Esophagus muscularis mucosa (tissue), 4 donors: ENCODE measurements at regions not wholly inside any gene's neighbourhood (a gene's known extent, or its start where the extent isn't known, plus 50 kb on each side); places are given as distances from the start of the nearest gene placed in this dataset.

Source experiments
- EP300 ChIP-seq: sonication (generic); formaldehyde crosslinking; IDR thresholded peaks from one replicate; pipeline ENCODE4 v1.6.1; 2017; ENCODE audit warnings: antibody characterized with exemption
- POLR2A ChIP-seq: fragments of 450-650 bp; IDR thresholded peaks from one replicate; pipeline ENCODE4 v1.6.1; 2017; ENCODE audit warnings: antibody characterized with exemption, moderate library complexity, mild to moderate bottlenecking, low read depth
- POLR2AphosphoS5 ChIP-seq, 2 donors: sonication (generic); formaldehyde crosslinking; IDR thresholded peaks; one replicate each; pipeline ENCODE4 v1.6.1; 2017; ENCODE audit warnings: antibody characterized with exemption in 2 of 2
- TF ChIP-seq, protein P1 (sequence below), 3 experiments: fragments of 200-600 bp in 2 of 3; fragments of 450-650 bp in 1 of 3; sonication (generic) in 2 of 3; IDR thresholded peaks; one replicate each; pipeline ENCODE4 v1.5.1; 2017 to 2019; ENCODE audit warnings: antibody characterized with exemption in 3 of 3, mild to moderate bottlenecking in 2 of 3, moderate library complexity in 1 of 3

DNA sequence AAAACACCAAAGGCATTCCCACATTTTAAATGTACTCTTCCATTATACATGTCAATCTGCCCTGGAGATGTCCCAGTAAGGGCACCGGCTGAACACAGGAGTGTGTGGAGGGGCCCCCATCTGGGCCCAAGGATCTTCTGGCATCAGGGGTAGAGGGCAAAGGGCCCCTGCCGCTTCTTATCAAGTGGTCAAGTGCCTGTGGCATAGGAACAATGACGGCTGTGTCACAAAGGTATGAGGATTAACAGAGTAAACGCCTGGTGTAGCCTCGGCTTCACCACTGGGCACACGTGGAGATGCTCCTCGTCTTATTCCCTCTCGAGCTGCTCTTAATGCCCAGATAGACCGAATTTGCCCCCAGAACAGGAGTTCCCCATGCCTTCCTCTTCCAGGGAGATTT is 169.7 kb upstream of the GLI2 start:
- TF ChIP-seq, protein P1, sequence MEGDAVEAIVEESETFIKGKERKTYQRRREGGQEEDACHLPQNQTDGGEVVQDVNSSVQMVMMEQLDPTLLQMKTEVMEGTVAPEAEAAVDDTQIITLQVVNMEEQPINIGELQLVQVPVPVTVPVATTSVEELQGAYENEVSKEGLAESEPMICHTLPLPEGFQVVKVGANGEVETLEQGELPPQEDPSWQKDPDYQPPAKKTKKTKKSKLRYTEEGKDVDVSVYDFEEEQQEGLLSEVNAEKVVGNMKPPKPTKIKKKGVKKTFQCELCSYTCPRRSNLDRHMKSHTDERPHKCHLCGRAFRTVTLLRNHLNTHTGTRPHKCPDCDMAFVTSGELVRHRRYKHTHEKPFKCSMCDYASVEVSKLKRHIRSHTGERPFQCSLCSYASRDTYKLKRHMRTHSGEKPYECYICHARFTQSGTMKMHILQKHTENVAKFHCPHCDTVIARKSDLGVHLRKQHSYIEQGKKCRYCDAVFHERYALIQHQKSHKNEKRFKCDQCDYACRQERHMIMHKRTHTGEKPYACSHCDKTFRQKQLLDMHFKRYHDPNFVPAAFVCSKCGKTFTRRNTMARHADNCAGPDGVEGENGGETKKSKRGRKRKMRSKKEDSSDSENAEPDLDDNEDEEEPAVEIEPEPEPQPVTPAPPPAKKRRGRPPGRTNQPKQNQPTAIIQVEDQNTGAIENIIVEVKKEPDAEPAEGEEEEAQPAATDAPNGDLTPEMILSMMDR (IDR thresholded peaks at IDR 0.05) = no peak
- TF ChIP-seq POLR2A = no peak
- TF ChIP-seq POLR2AphosphoS5 (IDR thresholded peaks at IDR 0.05) = no peak
- TF ChIP-seq EP300 = no peak
